ENCODE measurements at regions not wholly inside any gene's neighbourhood (a gene's known extent, or its start where the extent isn't known, plus 50 kb on each side); places are given as distances from the start of the nearest gene placed in this dataset.

GRCh38 chr2:128624956-128625355 is 306.3 kb upstream of the HS6ST1 start:
- Histone ChIP-seq H3K4me3 (no peak overlapping the region), H3K27me3 (ENCODE audit: control insufficient read depth in 2 of 2, insufficient read depth in 2 of 2, low read length in 2 of 2) (peaks cover 9 to 39% of the 10 kb centered on the region in 2 experiments; a peak in 4 of 5 replicates), H3K4me1 (replicated peaks in 1 of 2; ENCODE audit: control insufficient read depth in 2 of 2, insufficient read depth in 2 of 2, low read length in 2 of 2) (no peaks in the 10 kb centered on the region), H3K27ac (ENCODE audit: extremely low read depth, low read depth, low read length) (no peak overlapping the region), H2AFZ (ENCODE audit: low read depth, low read length) (no peak overlapping the region), H3K4me2 (ENCODE audit: insufficient read depth, low read length) (no peak overlapping the region), H3K36me3 (ENCODE audit: control insufficient read depth, insufficient read depth, low read length) (no peaks in the 10 kb centered on the region), H3K9ac (ENCODE audit: insufficient read depth in 1 of 2, low read depth in 2 of 2, low read length in 2 of 2) (no peak overlapping the region), H3K9me3 (replicated peaks; ENCODE audit: control insufficient read depth, insufficient read depth, low read depth, low read length) (no peaks in the 10 kb centered on the region), H4K20me1 (replicated peaks; ENCODE audit: control insufficient read depth, insufficient read depth, low read length) (no peaks in the 10 kb centered on the region; the same call in none of the 2 replicates), H3K79me2 (ENCODE audit: control insufficient read depth, insufficient read depth, low read length) (no peaks in the 10 kb centered on the region), H3K9me1 (ENCODE audit: control insufficient read depth, insufficient read depth, low read length) (no peaks in the 10 kb centered on the region)
- no peak for FAIRE-seq
- 2% methylated on average over 6 of the region's 6 CpGs for WGBS (ENCODE audit: insufficient coverage, low coverage, missing lambda C conversion rate)
- in situ Hi-C loops (cut with MboI) = no loop called here
- CTCF ChIA-PET (ENCODE audit: low intra/inter-chr PET ratio) = no interaction called here
- intact Hi-C loops (cut with micrococcal nuclease) = no loop called here
- TF ChIP-seq NELFE (IDR thresholded peaks at IDR 0.05; ENCODE audit: insufficient read depth, insufficient read length) (no peak), ZBTB8A (IDR thresholded peaks at IDR 0.05; ENCODE audit: partially characterized antibody) (no peak), HIVEP1 (CRISPR knock-in tag; IDR thresholded peaks at IDR 0.05) (no peak), HNRNPK (IDR thresholded peaks at IDR 0.05; ENCODE audit: low read depth, low read length, poor library complexity, severe bottlenecking) (no peak), KDM2B (CRISPR knock-in tag; IDR thresholded peaks at IDR 0.05) (no peak), ZNF695 (CRISPR knock-in tag; IDR thresholded peaks at IDR 0.05) (no peak), SREBF1 (IDR thresholded peaks at IDR 0.05; ENCODE audit: borderline replicate concordance, low read depth, low read length) (no peak), ZNF449 (CRISPR knock-in tag; IDR thresholded peaks at IDR 0.05) (no peak), HLTF (IDR thresholded peaks at IDR 0.05) (no peak), RCOR1 (IDR thresholded peaks at IDR 0.05; ENCODE audit: borderline replicate concordance in 1 of 2, low read depth in 2 of 2, low read length in 2 of 2) (no peak), OTX1 (CRISPR knock-in tag; IDR thresholded peaks at IDR 0.05) (no peak), ZNF589 (CRISPR knock-in tag; IDR thresholded peaks at IDR 0.05; ENCODE audit: low read depth) (no peak), CHD1 (IDR thresholded peaks at IDR 0.05; ENCODE audit: low read length) (no peak), ILF3 (IDR thresholded peaks at IDR 0.05; ENCODE audit: borderline replicate concordance) (no peak), NBN (IDR thresholded peaks at IDR 0.05; ENCODE audit: low read depth) (no peak), XRCC4 (IDR thresholded peaks at IDR 0.05; ENCODE audit: extremely low read depth, insufficient read depth, insufficient read length) (no peak)
- TF ChIP-seq, protein P1, sequence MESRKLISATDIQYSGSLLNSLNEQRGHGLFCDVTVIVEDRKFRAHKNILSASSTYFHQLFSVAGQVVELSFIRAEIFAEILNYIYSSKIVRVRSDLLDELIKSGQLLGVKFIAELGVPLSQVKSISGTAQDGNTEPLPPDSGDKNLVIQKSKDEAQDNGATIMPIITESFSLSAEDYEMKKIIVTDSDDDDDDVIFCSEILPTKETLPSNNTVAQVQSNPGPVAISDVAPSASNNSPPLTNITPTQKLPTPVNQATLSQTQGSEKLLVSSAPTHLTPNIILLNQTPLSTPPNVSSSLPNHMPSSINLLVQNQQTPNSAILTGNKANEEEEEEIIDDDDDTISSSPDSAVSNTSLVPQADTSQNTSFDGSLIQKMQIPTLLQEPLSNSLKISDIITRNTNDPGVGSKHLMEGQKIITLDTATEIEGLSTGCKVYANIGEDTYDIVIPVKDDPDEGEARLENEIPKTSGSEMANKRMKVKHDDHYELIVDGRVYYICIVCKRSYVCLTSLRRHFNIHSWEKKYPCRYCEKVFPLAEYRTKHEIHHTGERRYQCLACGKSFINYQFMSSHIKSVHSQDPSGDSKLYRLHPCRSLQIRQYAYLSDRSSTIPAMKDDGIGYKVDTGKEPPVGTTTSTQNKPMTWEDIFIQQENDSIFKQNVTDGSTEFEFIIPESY (CRISPR knock-in tag; IDR thresholded peaks at IDR 0.05) = no peak
- POLR2A ChIA-PET = no interaction called here
- no peak for ATAC-seq
- BruUV-seq (replicated peaks) = no TSS peak
- DNase-seq (ENCODE audit: extremely low read depth in 1 of 4, low spot score in 3 of 4) = no peak
